GM12892 (cell line): ENCODE measurements at regions not wholly inside any gene's neighbourhood (a gene's known extent, or its start where the extent isn't known, plus 50 kb on each side); places are given as distances from the start of the nearest gene placed in this dataset.

Experiments
- POLR2AphosphoS5 ChIP-seq: IDR thresholded peaks from 2 replicates; pipeline ENCODE4 v1.6.1; 2011; ENCODE audit warnings: low read depth, low read length, control low read depth
- TAF1 ChIP-seq: IDR thresholded peaks from 2 replicates; pipeline ENCODE4 v1.6.1; 2011; ENCODE audit warnings: low read depth, mild to moderate bottlenecking, control low read depth, low read length, borderline replicate concordance

GRCh38 chr2:238549866-238550265, 123.1 kb downstream of the ASB1 start:
- TF ChIP-seq POLR2AphosphoS5 = no peak
- TF ChIP-seq TAF1 = no peak
